NCI-H1417 (cell line): ENCODE measurements at regions not wholly inside any gene's neighbourhood (a gene's known extent, or its start where the extent isn't known, plus 50 kb on each side); places are given as distances from the start of the nearest gene placed in this dataset.
A peak's percentile ranks its signal among the peaks of the same experiment; 100 is the strongest.

Source experiments
- DNase-seq, 3 experiments: peaks; one replicate each; lab custom pipeline; 2025; lab: John Stamatoyannopoulos, UW

DNA sequence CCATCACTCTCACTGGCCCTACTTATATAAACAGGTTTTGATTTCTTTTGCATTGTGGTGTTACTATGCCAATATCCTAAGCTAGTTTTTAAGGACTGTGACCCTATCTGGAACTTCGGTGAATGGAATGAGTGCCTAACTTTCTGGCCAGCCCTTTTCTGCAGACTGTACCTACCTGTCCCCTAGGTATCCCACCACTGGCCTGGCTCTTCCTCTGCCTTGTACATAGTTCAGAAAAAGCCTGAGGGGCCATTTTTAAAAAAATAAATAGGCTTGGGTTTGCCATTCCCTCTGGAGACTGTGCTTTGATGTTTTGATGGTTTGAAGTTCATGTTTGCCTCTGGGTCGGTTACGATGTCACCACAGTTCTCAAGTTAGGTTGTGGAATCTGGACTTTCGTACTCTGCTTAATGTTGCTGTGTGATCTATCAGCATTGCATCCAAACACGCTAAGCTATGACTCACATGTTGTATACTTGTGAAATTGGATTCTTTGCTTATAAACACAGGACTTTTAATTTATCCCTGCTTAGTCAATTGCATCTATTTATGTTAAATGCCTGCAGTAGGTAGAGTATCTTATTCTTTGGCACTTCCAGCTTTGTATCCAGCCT is 182.0 kb downstream of the ANKRD50 start:
- DNase-seq = no peak

DNA sequence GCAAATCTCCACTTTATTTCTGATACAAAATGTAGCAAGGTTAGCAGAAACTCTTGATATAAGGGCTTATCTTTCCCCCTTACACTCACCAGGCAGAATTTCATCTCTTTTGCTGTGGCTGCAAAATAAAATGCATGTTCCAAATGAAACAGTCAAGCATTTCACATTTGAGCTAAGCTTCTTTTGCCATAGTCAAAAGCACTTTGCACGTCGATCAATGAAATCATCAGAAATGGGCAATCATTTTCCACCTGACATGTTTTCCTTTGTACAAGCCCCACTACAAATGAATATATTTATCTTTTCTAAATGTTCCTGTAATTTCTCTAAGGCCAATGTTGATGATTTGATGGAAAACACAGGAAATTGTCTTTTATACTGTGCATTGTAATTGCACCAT is 178.4 kb downstream of the ANKRD50 start:
- DNase-seq = no peak

DNA sequence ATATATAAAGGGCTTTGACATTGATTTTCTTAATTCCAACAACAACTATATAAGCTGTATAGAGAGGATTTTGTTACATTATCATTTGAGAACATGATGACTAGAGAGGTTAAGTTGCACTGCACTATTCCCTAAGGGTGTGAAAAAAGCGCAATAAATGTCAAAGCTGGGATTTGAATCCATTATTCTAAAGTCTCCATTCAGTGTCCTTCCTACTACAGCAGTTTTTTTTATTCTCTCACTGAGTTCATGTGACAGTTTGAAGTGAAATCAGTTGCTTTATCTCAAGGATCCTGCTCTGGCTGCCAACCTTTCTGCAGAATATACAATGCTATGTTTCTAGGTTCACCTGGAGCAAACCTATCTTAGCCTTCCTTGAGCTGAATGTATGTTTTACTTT is 177.5 kb downstream of the ANKRD50 start:
- DNase-seq = no peak

DNA sequence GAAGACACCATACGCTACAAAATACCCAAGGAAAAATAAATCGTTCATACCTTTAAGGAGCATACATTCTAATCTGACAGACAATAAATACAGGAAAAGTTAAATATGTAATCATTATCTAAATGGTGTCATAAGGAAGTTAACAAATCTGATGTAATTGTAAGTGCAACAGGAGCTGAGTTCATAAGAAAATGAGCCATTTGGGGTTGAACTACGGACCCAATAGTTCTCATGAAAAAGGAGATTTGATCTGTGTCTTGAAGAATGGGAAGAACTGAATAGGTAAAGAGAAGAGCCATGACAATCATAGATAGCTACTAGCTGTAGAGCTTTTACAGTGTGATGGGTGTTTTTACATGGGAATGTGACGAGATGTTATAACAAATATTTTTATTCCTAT is 175.6 kb downstream of the ANKRD50 start:
- no peak for DNase-seq

DNA sequence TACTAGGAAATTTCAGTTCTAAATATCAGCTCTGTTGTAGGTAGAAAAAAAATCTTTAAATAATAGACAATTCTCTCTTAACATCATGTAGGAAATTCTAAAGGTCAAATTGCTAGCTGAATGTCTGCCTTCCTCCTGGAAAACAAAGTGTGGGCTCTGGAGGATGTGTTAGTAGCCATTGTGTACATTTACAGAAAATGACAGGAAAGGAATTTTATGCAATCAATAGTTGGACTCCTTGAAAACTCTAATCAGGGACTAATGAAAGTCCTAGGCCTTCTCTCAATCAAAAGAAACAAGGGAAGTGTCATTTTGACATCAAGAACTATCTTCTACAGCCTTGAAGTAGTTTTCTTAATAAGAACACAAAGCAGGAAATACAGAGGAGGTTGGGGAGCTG is 174.6 kb downstream of the ANKRD50 start:
- peak in 2 of 3 experiments; percentile 53 to 92 for DNase-seq

DNA sequence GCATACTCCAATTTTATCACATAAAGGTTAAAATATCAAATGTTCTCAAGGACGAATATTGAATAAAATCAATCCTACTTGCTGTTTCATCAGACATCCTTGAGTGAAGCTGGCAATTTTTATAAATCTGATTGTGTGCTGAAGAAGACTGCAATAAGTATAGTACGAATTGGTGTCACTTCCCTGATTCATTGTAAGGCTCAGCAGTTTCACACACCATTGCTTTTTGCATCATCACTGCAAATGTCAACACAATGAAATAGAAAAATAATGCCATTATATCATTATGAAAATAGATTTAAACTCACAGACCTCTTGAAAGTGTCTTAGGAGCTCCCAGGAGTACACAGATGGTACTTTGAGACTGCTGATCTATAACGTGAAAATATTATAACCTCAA is 172.5 kb downstream of the ANKRD50 start:
- DNase-seq = peak in 1 of 3 experiments; percentile 9

DNA sequence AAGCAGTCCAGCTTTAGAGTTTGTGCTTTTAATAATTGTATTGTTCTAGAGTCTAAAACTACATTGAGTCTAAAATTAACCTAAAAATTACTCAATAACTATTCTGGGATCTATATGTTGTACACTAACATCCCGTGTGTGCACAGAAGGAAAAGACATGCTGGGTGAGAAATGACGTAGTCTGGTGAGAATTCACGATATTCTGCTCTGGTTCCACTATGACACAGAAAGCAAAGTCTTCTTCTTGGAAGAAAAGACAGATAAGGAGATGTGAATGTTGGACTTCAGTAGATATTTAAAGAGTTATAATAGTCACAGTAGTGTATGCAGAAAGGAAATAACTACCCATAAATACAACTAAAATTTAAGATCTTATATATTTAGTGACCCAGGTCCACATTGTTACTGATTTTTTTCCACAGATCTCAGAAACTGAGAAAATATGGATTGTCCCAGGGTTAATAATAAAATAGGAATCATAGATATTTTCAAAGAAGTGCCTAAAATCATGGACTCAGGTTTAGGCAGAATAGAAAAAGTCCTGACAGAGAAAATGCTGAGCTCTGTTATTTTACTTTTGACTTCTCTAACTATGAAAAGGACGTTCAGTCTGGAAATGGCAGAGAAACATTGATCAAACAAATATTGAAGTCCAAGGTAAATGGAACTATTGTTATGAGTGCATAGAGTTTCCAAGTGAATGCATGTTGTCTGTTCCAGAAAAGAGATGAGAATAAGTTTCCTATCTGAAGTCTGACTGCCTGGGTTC is 170.7 kb downstream of the ANKRD50 start:
- DNase-seq = no peak

DNA sequence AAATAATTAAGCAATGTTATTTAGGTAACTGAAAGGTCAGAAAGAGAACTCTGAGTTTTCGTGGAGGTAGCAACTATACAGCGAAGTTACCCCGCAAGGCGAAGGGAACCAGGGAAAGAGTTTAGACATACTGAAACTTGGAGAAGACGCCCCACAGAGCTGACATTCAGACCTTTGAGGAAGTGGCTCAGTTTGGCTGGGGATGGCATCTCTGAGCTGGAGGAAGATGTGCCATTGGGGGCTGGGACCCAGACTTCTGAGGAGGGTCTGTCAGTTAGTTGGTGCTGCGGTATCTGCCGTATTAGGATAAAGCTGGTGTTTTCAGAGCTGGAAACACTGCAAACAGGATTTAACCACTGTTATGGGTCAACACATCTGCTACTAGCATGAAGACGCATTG is 156.6 kb downstream of the ANKRD50 start:
- no peak for DNase-seq

DNA sequence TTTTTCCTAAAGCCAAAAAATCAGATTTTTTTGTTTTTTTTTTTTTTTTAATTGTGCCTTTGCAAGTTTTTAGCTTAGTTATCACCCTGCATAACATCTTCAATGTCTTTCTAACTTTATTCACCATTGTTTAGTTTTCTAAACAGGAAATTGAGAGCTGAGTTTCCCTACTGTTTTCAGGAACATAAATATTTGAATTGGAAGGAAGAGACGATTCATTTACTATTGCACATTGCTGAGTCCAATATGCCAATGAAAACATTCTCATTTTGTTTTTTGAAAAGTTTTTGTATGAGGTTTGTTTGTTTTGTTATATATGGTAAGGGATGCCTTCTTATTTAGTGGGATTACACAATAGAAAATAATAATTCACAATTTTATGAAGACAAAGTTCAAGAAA is 148.4 kb downstream of the ANKRD50 start:
- DNase-seq = no peak

DNA sequence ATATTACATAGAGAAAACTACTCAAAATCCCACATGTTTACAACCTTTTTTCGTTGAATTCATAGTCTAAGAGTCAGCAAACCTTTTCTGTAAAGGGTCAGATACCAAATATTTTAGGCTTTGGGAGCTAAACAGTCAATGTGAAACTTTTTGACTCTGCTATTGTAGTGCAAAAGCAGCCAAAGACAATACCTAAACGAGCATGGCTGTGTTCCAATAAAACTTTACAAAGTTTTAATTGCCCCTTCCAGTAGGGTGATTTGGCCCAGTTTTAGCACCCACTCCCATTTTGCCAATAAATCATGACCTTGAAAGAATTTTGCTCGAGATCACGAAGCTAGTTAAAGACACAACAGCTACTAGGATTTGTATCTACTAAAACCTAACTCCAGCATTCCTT is 147.2 kb downstream of the ANKRD50 start:
- no peak for DNase-seq

DNA sequence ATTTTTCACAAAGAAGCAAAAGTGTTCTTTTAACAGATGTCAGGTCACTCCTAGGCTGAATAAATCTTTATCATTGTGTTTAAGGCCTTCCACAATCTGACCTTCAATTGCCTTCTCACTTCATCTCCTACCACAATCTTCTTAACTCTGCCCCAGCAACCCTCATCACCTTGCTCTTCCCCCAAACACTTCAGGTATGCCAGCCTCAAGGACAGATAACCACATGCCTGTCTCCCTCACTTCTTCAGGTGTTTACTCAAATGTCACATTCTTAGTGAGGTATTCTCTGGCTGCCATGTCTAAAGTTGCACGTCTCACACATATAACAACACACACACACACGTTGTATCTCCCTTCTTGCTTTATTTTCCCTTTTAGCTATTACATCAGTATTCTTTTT is 146.5 kb downstream of the ANKRD50 start:
- no peak for DNase-seq

DNA sequence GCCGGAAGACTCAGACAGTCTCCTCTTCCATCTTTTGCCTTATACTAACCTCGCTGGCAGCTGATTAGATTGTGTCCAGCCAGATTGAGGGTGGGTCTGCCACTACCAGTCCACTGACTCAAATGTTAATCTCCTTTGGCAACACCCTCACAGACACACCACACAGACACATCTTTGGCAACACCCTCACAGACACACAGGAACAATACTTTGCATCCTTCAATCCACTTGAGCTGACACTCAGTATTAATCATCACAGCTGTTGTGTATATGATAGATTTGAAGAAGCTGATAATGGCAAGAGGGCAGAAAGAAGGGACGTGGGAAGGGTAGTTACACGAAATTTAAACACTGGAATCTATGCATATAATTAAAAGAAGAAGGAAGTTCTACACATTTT is 139.5 kb downstream of the ANKRD50 start:
- DNase-seq = peak in 1 of 3 experiments; percentile 44

DNA sequence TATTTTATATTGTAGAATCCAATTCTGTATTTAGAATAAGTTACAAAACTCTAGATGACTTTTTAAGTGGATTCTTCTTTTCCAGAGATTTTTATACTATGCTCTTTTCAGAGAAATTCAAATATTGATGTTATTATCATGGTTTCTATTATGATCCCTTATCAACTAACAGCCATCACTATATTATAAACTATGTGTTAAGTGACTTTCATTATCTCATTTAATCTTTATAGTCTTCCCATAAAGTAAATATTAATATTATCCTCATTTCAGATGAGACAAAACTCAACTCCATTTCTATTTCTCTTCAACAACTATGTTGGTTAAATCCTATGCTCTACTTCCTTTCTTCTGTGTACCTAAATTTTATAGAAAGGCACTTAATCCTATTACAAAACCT is 132.6 kb downstream of the ANKRD50 start:
- DNase-seq = no peak

DNA sequence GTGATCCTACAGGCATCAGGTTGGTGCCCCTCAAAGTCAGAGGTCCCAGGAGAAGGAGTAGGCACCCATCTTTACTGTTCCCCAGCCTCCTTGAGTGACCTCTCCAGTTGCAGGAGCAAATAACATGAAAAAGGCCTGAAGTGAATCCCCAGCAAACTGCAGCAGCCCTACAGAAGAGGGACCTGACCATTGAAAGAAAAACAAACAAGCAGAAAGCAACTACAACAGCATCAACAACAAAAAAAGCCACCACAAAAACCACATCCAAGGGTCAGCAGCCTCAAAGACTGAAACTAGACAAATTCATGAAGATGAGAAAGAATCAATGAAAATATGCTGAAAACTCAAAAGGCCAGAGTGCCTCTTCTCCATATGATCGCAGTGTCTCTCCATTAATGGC is 128.7 kb downstream of the ANKRD50 start:
- DNase-seq = no peak

DNA sequence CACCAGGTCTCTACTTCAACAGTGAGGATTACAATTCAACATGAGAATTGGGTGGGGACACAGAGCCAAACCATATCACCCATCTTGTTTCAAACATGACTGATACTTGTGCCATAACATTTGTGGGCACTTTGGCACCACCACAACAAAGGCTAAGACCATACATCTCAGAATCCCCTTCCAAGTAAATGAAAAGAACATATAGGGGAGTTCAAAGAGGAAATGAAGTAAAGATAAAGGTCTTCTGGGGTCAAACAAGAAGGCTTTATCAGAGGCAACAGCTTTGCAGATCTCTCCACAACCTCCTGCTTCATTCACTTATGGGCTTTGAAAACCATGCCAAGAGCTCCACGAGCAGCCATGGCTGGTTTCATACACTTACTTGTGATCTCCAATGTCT is 122.7 kb downstream of the ANKRD50 start:
- no peak for DNase-seq

DNA sequence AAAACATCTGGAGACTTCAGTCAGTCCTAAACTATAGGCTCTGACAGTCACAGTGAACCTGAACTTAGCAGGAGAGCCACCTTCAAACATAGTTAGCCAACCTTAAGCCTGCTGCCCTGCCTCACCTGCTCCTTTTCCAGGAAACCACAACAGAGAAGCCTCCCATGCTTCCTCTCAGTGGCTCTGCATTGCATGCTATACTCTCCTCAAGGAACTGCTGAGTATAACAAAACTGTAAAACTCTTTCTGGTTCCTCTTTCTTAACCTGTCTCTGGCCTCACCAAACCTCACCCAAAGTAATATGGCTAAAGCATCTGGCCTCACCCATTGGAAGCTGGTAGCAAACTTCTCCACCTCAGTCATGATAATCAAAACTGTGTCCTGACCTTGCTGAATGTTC is 122.1 kb downstream of the ANKRD50 start:
- no peak for DNase-seq

DNA sequence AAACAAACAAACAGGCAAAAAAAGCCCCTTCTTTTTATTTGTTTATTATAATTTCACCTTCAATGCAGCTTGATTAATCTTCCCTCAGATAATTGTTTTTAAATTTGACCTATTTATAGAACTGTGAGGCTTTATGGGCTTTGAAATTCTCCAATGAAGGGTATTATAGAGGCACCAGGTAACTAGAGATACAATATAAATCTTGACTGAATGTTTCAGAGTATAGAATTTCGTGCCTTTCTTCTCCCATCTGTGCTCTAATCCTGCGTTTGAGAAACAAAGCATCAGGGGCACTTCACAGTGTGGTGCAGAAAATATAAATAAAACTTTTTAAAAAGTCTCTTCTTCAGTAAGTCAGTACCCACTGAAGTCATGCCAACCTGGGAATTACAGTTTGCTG is 120.9 kb downstream of the ANKRD50 start:
- DNase-seq = peak in 1 of 3 experiments; percentile 30

DNA sequence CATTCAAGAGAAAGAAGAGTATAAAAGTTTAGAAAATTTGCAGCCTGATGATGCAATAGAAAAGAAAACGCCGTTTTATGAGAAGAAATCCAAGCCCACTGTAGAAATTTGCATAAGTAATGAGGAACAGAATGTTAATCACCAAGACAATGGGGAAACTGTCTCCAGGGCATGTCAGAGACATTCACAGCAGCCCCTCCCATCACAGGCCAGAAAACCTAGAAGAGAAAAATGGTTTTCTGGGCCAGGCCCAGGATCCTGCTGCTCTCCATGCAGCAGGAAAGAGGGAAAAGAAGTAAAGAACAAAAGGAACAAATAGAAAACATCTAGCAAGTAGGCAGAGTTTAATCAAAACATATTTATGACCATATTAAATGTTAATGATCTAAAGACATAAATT is 119.0 kb downstream of the ANKRD50 start:
- DNase-seq = no peak

DNA sequence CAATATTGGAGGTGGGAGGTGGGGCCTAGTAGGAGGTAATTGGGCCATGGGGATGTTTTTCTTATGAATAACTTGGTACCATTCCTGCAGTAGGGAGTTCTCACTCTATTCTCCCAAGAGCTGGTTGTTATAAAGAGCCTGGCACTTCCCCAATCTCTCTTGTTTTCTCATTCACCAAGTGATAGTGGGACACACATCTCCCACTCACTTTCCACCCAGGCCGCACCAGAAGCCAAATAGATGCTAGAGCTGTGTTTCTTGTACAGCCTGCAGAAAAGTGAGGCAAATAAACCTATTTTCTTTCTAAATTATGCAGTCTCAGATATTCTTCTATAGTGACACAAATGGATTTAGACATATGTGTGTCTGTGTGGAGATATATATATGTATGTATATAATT is 117.6 kb downstream of the ANKRD50 start:
- no peak for DNase-seq

DNA sequence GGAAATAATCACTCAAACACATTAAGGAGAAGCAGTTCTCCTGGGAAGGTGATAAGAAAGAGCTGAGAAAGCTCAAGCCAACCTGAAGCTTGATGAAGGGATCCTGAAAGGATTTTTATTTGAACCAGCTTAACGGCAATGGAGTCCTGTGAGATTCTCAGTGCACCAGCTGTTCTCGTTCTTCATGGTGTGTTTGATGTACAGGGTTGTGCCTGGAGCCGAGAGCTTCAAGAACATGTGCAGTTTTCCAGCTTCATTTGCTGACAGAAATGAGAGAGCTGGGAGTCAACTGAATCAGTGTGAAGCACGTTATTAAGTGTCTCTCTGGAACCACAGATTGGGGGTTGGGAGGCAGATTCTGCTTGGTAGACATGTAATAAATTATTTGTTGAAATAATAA is 115.7 kb downstream of the ANKRD50 start:
- peak in 1 of 3 experiments; percentile 20 for DNase-seq

DNA sequence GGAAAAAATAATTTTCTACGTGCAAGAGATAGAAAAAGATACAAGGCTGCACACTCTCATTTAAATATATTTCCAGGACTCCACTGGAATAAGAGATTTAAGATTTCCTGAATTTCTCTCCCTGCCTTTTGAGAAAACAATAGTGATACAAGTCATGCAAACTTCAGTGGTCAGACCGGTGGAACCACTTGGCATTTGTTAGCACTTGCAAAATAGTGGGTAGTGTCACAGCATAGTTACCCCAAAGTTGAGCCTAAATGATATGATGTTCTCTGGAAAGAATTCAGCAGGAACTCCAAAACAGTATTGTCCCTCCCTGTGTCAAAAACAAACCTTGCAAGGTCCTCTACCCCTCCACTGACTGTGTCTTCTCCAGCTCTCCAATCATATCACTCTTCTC is 102.3 kb downstream of the ANKRD50 start:
- no peak for DNase-seq
